8988T (cell line): ENCODE measurements at regions not wholly inside any gene's neighbourhood (a gene's known extent, or its start where the extent isn't known, plus 50 kb on each side); places are given as distances from the start of the nearest gene placed in this dataset.

Experiments
- DNase-seq: peaks from one replicate; pipeline ENCODE4 v3.0.0; 2011

- DNase-seq, result no peak
These were observed 151.2 kb upstream of the ADRA1B start for GRCh38 chr5:159765135-159765433.

GRCh38 chr5:159765760-159766517 is 150.3 kb upstream of the ADRA1B start:
- DNase-seq, result no peak

GRCh38 chr5:159768243-159768642 is 148.0 kb upstream of the ADRA1B start:
- no peak for DNase-seq

GRCh38 chr5:159772698-159773061 is 143.6 kb upstream of the ADRA1B start:
- DNase-seq, result no peak

GRCh38 chr5:159773062-159773924 is 143.0 kb upstream of the ADRA1B start:
- DNase-seq, result peak; percentile 56

- DNase-seq, result no peak
These were observed 141.7 kb upstream of the ADRA1B start for GRCh38 chr5:159774476-159775031.

- DNase-seq, result no peak
These were observed 140.4 kb upstream of the ADRA1B start for GRCh38 chr5:159775890-159776289.

- no peak for DNase-seq
These were observed 139.1 kb upstream of the ADRA1B start for GRCh38 chr5:159777049-159777660.

GRCh38 chr5:159779481-159779880 is 136.8 kb upstream of the ADRA1B start:
- DNase-seq, result no peak

GRCh38 chr5:159780246-159780645 is 136.0 kb upstream of the ADRA1B start:
- no peak for DNase-seq

GRCh38 chr5:159781626-159782157 is 134.6 kb upstream of the ADRA1B start:
- no peak for DNase-seq

GRCh38 chr5:159782197-159782994 is 133.9 kb upstream of the ADRA1B start:
- no peak for DNase-seq

- DNase-seq, result no peak
These were observed 133.3 kb upstream of the ADRA1B start for GRCh38 chr5:159782995-159783300.

GRCh38 chr5:159783726-159784247 is 132.5 kb upstream of the ADRA1B start:
- no peak for DNase-seq

GRCh38 chr5:159784993-159785392 is 131.3 kb upstream of the ADRA1B start:
- DNase-seq, result no peak

- DNase-seq, result no peak
These were observed 130.6 kb upstream of the ADRA1B start for GRCh38 chr5:159785656-159786055.

- no peak for DNase-seq
These were observed 130.1 kb upstream of the ADRA1B start for GRCh38 chr5:159786201-159786600.

- no peak for DNase-seq
These were observed 129.2 kb upstream of the ADRA1B start for GRCh38 chr5:159786901-159787691.

GRCh38 chr5:159787837-159788236 is 128.4 kb upstream of the ADRA1B start:
- no peak for DNase-seq

GRCh38 chr5:159788835-159789331 is 127.4 kb upstream of the ADRA1B start:
- no peak for DNase-seq

- DNase-seq, result no peak
These were observed 124.1 kb upstream of the ADRA1B start for GRCh38 chr5:159792180-159792579.
